Kidney epithelial cell (primary cell): ENCODE measurements at regions not wholly inside any gene's neighbourhood (a gene's known extent, or its start where the extent isn't known, plus 50 kb on each side); places are given as distances from the start of the nearest gene placed in this dataset.
"Not testable (repeated sequence)": the region's sequence is repeated elsewhere in the genome, so short reads cannot be mapped to it uniquely, and the experiment has no call there.

Experiments
- DNase-seq: peaks from one replicate; pipeline ENCODE4 v3.0.0-alpha.2; 2010; ENCODE audit warnings: low read depth
- H3K27me3 ChIP-seq: 2 replicates; pipeline ENCODE4 v1.6.0; 2011; ENCODE audit warnings: low read length; ENCODE audit not compliant: control insufficient read depth, insufficient read depth
- H3K36me3 ChIP-seq: 2 replicates; pipeline ENCODE4 v1.5.1; 2011; ENCODE audit warnings: low read length; ENCODE audit not compliant: control insufficient read depth, insufficient read depth
- H3K4me3 ChIP-seq: 2 replicates; pipeline ENCODE4 v1.5.1; 2011; ENCODE audit warnings: low read depth, mild to moderate bottlenecking, control low read depth, low read length
- TF ChIP-seq, protein P1 (sequence below): IDR thresholded peaks from 2 replicates; pipeline ENCODE4 v1.5.1; 2011; ENCODE audit warnings: mild to moderate bottlenecking, moderate library complexity, low read length, control low read depth, inconsistent platforms; ENCODE audit not compliant: insufficient read depth, poor library complexity, severe bottlenecking

DNA sequence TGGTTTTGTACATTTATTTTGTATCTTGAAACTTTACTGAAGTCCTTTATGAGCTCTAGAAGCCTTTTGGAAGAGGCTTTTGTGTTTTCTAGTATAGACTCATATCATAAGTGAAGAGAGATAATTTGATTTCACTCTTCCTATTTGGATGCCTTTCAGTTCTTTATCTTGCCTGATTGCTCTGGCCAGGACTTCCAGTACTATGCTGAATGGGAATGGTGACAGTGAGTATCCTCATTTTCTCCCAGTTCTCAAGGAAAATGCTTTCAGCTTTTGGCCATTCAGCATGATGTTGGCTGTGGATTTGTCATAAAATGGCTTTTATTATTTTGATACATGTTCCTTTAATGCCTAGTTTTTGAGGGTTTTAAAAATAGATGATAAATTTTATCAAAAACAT lies 1061.3 kb downstream of the STPG2 start:
- Histone ChIP-seq H3K36me3 (no peaks in the 10 kb centered on the region), H3K4me3 (no peak overlapping the region), H3K27me3 (no peaks in the 10 kb centered on the region)
- TF ChIP-seq, protein P1, sequence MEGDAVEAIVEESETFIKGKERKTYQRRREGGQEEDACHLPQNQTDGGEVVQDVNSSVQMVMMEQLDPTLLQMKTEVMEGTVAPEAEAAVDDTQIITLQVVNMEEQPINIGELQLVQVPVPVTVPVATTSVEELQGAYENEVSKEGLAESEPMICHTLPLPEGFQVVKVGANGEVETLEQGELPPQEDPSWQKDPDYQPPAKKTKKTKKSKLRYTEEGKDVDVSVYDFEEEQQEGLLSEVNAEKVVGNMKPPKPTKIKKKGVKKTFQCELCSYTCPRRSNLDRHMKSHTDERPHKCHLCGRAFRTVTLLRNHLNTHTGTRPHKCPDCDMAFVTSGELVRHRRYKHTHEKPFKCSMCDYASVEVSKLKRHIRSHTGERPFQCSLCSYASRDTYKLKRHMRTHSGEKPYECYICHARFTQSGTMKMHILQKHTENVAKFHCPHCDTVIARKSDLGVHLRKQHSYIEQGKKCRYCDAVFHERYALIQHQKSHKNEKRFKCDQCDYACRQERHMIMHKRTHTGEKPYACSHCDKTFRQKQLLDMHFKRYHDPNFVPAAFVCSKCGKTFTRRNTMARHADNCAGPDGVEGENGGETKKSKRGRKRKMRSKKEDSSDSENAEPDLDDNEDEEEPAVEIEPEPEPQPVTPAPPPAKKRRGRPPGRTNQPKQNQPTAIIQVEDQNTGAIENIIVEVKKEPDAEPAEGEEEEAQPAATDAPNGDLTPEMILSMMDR, result no peak
- DNase-seq, result no peak

DNA sequence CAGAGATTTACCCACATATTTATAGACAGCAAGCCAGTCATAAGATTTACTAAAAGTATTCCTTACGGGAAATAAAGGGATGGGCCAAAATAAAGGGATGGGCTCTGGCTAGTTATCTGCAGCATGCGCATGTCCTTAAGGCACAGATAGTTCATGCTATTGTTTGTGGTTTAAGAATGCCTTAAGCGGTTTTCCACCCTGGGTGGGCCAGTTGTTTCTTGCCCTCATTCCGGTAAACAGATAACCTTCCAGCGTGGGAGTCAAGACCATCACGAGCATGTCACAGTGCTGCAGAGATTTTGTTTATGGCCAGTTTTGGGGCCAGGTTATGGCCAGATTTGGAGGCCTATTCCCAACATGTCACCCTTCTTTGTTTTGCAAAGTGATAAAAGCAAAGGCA lies 1046.2 kb downstream of the STPG2 start:
- H3K4me3 ChIP-seq, H3K36me3 ChIP-seq, H3K27me3 ChIP-seq, DNase-seq: not testable (repeated sequence)

DNA sequence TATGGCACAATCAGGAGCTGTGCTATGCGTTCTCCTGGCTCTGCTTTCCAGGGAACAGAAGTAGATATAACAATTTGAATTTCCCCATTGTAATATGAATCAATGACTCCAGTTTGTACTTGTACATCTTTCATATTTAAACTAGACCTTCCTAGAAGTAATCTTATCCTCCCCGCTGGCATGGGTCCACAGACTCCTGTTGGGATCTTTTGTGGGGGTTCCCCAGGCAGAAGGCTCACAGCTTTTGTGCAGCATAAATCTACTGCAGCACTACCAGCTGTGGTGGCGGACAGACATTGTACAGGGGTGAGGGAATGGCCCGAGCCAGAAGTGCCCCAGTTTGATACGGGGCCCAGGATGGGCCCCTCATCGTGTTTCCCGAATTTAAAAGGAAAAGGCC lies 1042.1 kb downstream of the STPG2 start:
- H3K36me3 ChIP-seq, DNase-seq, H3K27me3 ChIP-seq, H3K4me3 ChIP-seq: not testable (repeated sequence)

DNA sequence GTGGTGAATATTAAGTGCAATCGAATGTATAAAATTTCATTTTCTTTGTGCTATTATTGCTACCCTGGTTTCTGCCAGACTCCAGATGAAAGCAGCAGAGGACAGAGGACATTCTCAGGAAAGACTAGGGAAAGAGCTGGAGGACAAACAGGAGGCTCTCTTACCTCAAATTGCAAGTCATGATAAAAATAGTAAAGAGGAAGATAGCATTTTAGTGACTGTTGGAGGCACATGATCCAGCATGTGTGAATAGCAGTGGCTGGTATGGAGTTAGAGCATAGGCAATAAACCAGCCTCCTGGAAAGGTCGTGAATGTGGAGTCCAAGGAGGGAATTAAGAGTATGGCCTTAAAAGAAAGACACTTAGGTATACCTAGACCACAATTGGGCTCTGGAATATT lies 1040.0 kb downstream of the STPG2 start:
- Histone ChIP-seq H3K4me3 (no peak overlapping the region), H3K27me3 (no peaks in the 10 kb centered on the region), H3K36me3 (no peaks in the 10 kb centered on the region)
- TF ChIP-seq, protein P1, result no peak
- DNase-seq, result no peak

DNA sequence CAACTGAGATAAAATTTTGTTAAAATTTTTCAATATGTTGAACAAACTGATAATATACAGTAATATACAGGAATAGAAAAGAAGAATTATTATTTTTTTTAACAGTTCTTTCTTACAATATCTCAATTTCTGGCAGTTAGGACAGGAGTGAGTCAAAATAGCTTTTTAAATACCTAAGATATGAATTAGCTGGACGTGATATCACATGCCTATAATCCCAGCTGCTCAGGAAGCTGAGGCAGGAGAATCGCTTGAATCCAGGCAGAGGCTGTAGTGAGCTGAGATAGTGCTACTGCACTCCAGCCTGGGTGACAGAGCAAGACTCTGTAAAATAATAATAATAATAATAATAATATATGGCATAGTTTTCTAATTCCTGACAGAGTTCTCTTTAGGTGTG lies 1039.3 kb downstream of the STPG2 start:
- TF ChIP-seq, protein P1, result no peak
- Histone ChIP-seq H3K36me3 (no peaks in the 10 kb centered on the region), H3K4me3 (no peak overlapping the region), H3K27me3 (no peaks in the 10 kb centered on the region)
- no peak for DNase-seq

DNA sequence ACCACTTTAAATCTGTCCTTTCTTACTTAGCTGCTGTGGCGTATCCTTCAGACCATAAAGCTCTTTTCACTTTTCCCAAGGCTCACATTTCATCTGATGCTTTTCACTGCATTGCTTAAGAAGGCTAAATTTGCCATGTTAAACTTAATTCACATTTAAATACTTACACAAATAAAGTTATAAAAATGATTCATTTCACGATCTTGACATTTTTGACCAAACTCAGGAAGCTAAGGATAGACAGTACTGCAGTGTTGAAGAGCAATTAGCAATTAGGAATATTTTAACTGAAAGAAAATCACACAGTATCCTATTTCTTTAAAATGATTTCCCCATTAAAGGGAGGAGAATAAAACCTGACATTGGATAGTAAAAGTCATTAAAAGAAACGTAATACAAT lies 1038.6 kb downstream of the STPG2 start:
- Histone ChIP-seq H3K4me3 (no peak overlapping the region), H3K27me3 (no peaks in the 10 kb centered on the region), H3K36me3 (no peaks in the 10 kb centered on the region)
- no peak for DNase-seq
- TF ChIP-seq, protein P1, result no peak

DNA sequence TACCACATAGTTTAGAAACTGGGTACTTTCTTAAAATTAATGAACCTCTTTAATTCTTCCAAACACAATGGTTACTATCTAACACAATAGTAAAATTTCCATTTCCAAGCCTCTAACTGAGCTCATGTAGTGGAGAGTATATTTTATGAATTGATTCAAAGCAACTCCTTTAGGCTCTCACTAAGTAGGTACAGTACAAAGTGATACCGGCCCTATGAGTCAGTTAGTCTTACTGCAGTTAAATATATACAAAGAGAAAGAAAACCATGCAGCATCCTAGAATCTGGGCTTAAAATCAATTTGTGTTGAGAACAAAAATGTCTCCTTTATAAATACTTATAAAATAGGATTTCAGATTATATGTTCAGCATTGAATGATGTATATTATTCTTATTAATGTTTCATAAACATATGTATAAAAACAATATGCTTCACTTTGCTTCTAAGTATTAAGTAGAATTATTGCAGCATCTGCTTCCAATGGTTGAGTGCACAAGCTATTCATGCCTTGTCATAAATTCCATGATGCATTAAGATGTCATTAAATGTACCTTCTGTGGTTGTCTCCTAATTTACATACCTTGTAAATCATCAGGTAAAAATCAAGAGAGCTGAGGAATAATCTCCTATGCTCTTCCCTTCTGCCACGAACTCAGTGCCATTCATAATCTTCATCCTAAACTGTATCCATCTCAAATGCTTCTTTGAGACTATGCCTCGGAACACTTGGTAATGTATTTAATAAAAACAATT lies 1037.8 kb downstream of the STPG2 start:
- no peak for DNase-seq
- no peaks in the 10 kb centered on the region for H3K36me3 ChIP-seq
- H3K4me3 ChIP-seq, result no peak overlapping the region
- H3K27me3 ChIP-seq, result no peaks in the 10 kb centered on the region
- TF ChIP-seq, protein P1, result no peak
